GM23248 (cell line): ENCODE measurements at regions not wholly inside any gene's neighbourhood (a gene's known extent, or its start where the extent isn't known, plus 50 kb on each side); places are given as distances from the start of the nearest gene placed in this dataset.

Experiments
- DNase-seq: peaks from one replicate; pipeline ENCODE4 v3.0.0-alpha.2; 2015
- H2AFZ ChIP-seq: fragments of 200-600 bp; sonication (generic); 2 replicates; pipeline ENCODE4 v1.6.1; 2016; ENCODE audit warnings: antibody characterized with exemption
- H3F3A ChIP-seq: fragments of 200-600 bp; sonication (generic); 2 replicates; pipeline ENCODE4 v1.6.1; 2016; ENCODE audit warnings: mild to moderate bottlenecking, antibody characterized with exemption, mixed run types; ENCODE audit not compliant: insufficient read depth
- H3K27ac ChIP-seq: fragments of 200-600 bp; sonication (generic); 2 replicates; pipeline ENCODE4 v1.5.1; 2016; ENCODE audit warnings: mild to moderate bottlenecking
- H3K27me3 ChIP-seq: fragments of 200-600 bp; sonication (generic); replicated peaks from 2 replicates; pipeline ENCODE4 v1.6.1; 2016; ENCODE audit warnings: mild to moderate bottlenecking; ENCODE audit not compliant: insufficient read depth
- H3K36me3 ChIP-seq: fragments of 200-600 bp; sonication (generic); 2 replicates; pipeline ENCODE4 v1.6.1; 2016; ENCODE audit warnings: low read depth, mild to moderate bottlenecking
- H3K4me1 ChIP-seq: fragments of 200-600 bp; sonication (generic); 2 replicates; pipeline ENCODE4 v1.6.1; 2016; ENCODE audit warnings: mild to moderate bottlenecking; ENCODE audit not compliant: insufficient read depth
- H3K4me2 ChIP-seq: fragments of 200-600 bp; sonication (generic); one replicate; pipeline ENCODE4 v1.6.1; 2016; ENCODE audit warnings: mild to moderate bottlenecking; ENCODE audit not compliant: unreplicated experiment
- H3K4me3 ChIP-seq: fragments of 200-600 bp; sonication (generic); 2 replicates; pipeline ENCODE4 v1.5.1; 2016; ENCODE audit warnings: mild to moderate bottlenecking
- H3K79me2 ChIP-seq: fragments of 200-600 bp; sonication (generic); 2 replicates; pipeline ENCODE4 v1.6.1; 2016; ENCODE audit warnings: mild to moderate bottlenecking; ENCODE audit not compliant: insufficient read depth
- H3K9ac ChIP-seq: fragments of 200-600 bp; sonication (generic); 2 replicates; pipeline ENCODE4 v1.6.1; 2016; ENCODE audit warnings: mild to moderate bottlenecking
- H3K9me2 ChIP-seq: fragments of 200-600 bp; sonication (generic); 2 replicates; pipeline ENCODE4 v1.6.1; 2016; ENCODE audit warnings: mixed run types, mild to moderate bottlenecking, moderate library complexity; ENCODE audit not compliant: insufficient read depth
- H3K9me3 ChIP-seq: fragments of 200-600 bp; sonication (generic); one replicate; pipeline ENCODE4 v1.6.1; 2017; ENCODE audit warnings: low read depth
- H4K20me1 ChIP-seq: fragments of 200-600 bp; sonication (generic); 2 replicates; pipeline ENCODE4 v1.6.0; 2016; ENCODE audit not compliant: insufficient read depth
- EZH2 ChIP-seq: fragments of 200-600 bp; sonication (generic); IDR thresholded peaks from 2 replicates; pipeline ENCODE4 v1.6.1; 2018; ENCODE audit warnings: antibody characterized with exemption, mild to moderate bottlenecking; ENCODE audit not compliant: insufficient read depth, poor library complexity, severe bottlenecking
- EZH2phosphoT487 ChIP-seq: fragments of 200-600 bp; sonication (generic); IDR thresholded peaks from 2 replicates; pipeline ENCODE4 v1.6.1; 2018; ENCODE audit warnings: antibody characterized with exemption, moderate library complexity, mild to moderate bottlenecking, low read depth; ENCODE audit not compliant: insufficient read depth
- WGBS, 2 experiments: methylation state at CpG; one replicate each; pipeline ENCODE4 v1.1.6; 2015 to 2017; ENCODE audit warnings: low lambda C conversion rate in 2 of 2, low coverage in 1 of 2; ENCODE audit errors: missing lambda C conversion rate in 2 of 2; 5-methylcytosine and 5-hydroxymethylcytosine counted together
- in situ Hi-C: fragments of 300-500 bp; cut with MboI; formaldehyde crosslinking; loops from 2 replicates; pipeline ENCODE4 v1.15.0; 2020

GRCh38 chr11:95688015-95688414 lies 101.6 kb downstream of the FAM76B start:
- 57 to 68% methylated on average over 2 of the region's 2 CpGs for WGBS, 2 experiments
- TF ChIP-seq EZH2: no peak
- in situ Hi-C loops: no loop called here
- Histone ChIP-seq H3K4me3 (no peak overlapping the region), H4K20me1 (no peaks in the 10 kb centered on the region), H3K9me3 (no peaks in the 10 kb centered on the region), H2AFZ (no peak overlapping the region), H3K4me1 (peaks cover 15% of the 10 kb centered on the region), H3K4me2 (no peak overlapping the region), H3K27ac (no peak overlapping the region), H3K79me2 (no peaks in the 10 kb centered on the region), H3K9ac (no peak overlapping the region), H3K27me3 (no peaks in the 10 kb centered on the region), H3F3A (peaks cover 14% of the 10 kb centered on the region), H3K36me3 (no peaks in the 10 kb centered on the region), H3K9me2 (no peaks in the 10 kb centered on the region)
- DNase-seq: no peak

DNA sequence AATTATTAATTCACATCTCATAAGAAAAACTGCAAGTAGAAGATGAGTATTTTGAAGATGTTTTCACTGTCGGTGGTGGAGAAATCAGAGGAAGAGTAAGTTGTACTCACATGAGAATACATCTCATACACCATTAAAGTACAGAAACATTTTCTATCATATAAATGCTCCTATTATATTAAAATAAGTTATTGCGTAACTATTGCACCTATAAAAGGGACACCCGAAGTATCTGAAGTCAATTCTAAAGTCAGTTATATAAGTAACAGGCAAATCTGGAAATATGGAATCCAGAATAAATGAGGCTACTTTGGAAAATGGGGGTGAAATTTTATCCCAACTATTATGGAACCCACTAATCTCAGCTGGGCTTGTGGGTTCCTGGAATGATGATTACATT lies 103.3 kb downstream of the FAM76B start:
- H3K4me2 ChIP-seq: no peak overlapping the region
- DNase-seq: no peak
- no peak overlapping the region for H3K9ac ChIP-seq
- H3K9me3 ChIP-seq: no peaks in the 10 kb centered on the region
- TF ChIP-seq EZH2: no peak
- TF ChIP-seq EZH2phosphoT487: no peak
- H4K20me1 ChIP-seq: no peaks in the 10 kb centered on the region
- peaks cover 8% of the 10 kb centered on the region for H3K4me1 ChIP-seq
- 84 to 90% methylated on average over 3 of the region's 3 CpGs for WGBS, 2 experiments
- H3K27ac ChIP-seq: no peak overlapping the region
- H3K4me3 ChIP-seq: no peak overlapping the region
- no peak overlapping the region for H2AFZ ChIP-seq
- peaks cover 7% of the 10 kb centered on the region for H3F3A ChIP-seq
- no peaks in the 10 kb centered on the region for H3K9me2 ChIP-seq
- no peaks in the 10 kb centered on the region for H3K79me2 ChIP-seq
- no peaks in the 10 kb centered on the region for H3K27me3 ChIP-seq
- in situ Hi-C loops: no loop called here
- H3K36me3 ChIP-seq: no peaks in the 10 kb centered on the region

DNA sequence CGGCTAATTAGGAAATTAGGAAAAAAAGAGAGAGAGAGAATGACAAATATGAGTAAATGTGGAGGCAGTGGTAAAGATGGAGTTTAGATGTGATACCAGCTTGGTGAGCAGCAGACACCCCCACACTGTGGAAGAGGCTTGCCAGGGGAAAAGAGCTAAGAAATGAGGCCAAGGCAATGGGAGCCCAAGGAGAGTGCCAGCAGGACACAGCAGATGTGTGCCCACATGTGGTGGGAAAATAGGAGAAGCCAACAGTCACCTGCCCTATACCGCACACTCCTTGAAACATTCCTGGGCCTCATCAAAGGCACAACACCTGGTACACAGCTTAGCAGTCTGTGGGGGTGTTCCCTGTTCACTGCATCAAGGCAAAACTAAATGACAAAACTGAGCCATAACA lies 104.9 kb downstream of the FAM76B start:
- H4K20me1 ChIP-seq: no peaks in the 10 kb centered on the region
- WGBS, 2 experiments: 94 to 96% methylated on average over 2 of the region's 2 CpGs
- H3K4me3 ChIP-seq: no peak overlapping the region
- H3K9me2 ChIP-seq: no peaks in the 10 kb centered on the region
- H3K4me2 ChIP-seq: no peak overlapping the region
- peaks cover 23% of the 10 kb centered on the region for H3K4me1 ChIP-seq
- no peaks in the 10 kb centered on the region for H3K27me3 ChIP-seq
- no peak overlapping the region for H2AFZ ChIP-seq
- no peak for DNase-seq
- H3K9me3 ChIP-seq: no peaks in the 10 kb centered on the region
- no peak overlapping the region for H3K27ac ChIP-seq
- H3K36me3 ChIP-seq: no peaks in the 10 kb centered on the region
- no peak overlapping the region for H3K9ac ChIP-seq
- TF ChIP-seq EZH2 (no peak), EZH2phosphoT487 (no peak)
- no peaks in the 10 kb centered on the region for H3K79me2 ChIP-seq
- in situ Hi-C loops: no loop called here
- H3F3A ChIP-seq: peaks cover 17% of the 10 kb centered on the region

GRCh38 chr11:95684170-95684569 lies 105.4 kb downstream of the FAM76B start:
- Histone ChIP-seq H3K36me3 (no peaks in the 10 kb centered on the region), H3K9me2 (no peaks in the 10 kb centered on the region), H3K9me3 (no peaks in the 10 kb centered on the region), H3K4me1 (peaks cover 23% of the 10 kb centered on the region), H3K9ac (no peak overlapping the region), H4K20me1 (no peaks in the 10 kb centered on the region), H3K27me3 (no peaks in the 10 kb centered on the region), H3F3A (peaks cover 17% of the 10 kb centered on the region), H2AFZ (no peak overlapping the region), H3K27ac (no peak overlapping the region), H3K4me3 (no peak overlapping the region), H3K4me2 (no peak overlapping the region), H3K79me2 (no peaks in the 10 kb centered on the region)
- TF ChIP-seq EZH2: no peak
- TF ChIP-seq EZH2phosphoT487: no peak
- DNase-seq: no peak
- 93 to 100% methylated on average over 1 of the region's 1 CpG for whole genome bisulfite sequencing, 2 experiments
- in situ Hi-C loops: no loop called here

GRCh38 chr11:95682552-95682951 lies 107.0 kb downstream of the FAM76B start:
- H3K4me1 ChIP-seq: peaks cover 23% of the 10 kb centered on the region
- peak; percentile 82 for DNase-seq
- in situ Hi-C loops: no loop called here
- WGBS, 2 experiments: 33 to 43% methylated on average over 2 of the region's 2 CpGs
- TF ChIP-seq EZH2: no peak
- no peak for TF ChIP-seq EZH2phosphoT487
- 0 out of 2 replicates have a peak overlapping the region, but pooled peaks have one; percentile 20 for H3K27ac ChIP-seq
- no peak overlapping the region for H3K4me2 ChIP-seq
- H3F3A ChIP-seq: peaks cover 17% of the 10 kb centered on the region
- H3K36me3 ChIP-seq: no peaks in the 10 kb centered on the region
- H3K4me3 ChIP-seq: no peak overlapping the region
- no peaks in the 10 kb centered on the region for H3K9me3 ChIP-seq
- no peak overlapping the region for H3K9ac ChIP-seq
- no peaks in the 10 kb centered on the region for H3K9me2 ChIP-seq
- no peak overlapping the region for H2AFZ ChIP-seq
- H4K20me1 ChIP-seq: no peaks in the 10 kb centered on the region
- H3K27me3 ChIP-seq: no peaks in the 10 kb centered on the region
- no peaks in the 10 kb centered on the region for H3K79me2 ChIP-seq
